SW480 (cell line): ENCODE measurements at regions not wholly inside any gene's neighbourhood (a gene's known extent, or its start where the extent isn't known, plus 50 kb on each side); places are given as distances from the start of the nearest gene placed in this dataset.
"Not testable (repeated sequence)": the region's sequence is repeated elsewhere in the genome, so short reads cannot be mapped to it uniquely, and the experiment has no call there.

Source experiments
- DNase-seq: peaks from one replicate; pipeline ENCODE4 v3.0.0-alpha.2; 2016; ENCODE audit warnings: low spot score

DNA sequence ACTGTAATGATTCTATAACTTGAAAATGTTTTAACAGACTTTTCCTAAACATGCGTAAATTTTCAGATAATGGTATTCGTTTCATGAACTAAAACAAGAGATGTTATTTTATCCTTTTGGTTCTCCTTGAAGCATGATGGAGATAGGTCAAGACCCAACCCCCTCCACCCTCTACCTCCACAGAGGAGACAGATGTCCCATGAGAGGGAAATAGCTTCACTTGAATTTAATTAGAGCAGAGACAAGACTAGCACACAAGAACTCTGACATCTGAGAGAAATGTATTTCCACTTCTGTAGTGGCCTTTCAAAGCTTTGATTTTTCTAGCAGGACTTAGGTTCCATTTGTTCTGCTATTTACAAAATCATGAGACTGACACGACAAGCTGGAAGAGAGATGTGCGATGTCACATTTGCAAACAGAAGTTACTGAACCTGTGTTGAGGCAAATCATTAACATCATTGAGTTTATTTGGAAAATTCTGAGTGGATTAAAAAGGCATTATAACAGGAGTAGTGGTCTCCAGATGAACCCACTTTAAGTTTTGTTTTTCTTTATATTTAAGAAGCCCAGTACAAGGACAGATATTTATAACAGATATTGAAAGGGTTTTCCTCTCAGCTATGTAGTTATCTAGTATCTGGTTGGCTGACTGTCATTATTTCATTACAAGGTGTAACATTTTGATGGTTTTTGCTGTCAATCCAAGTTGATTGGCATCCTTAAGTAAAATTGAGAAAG lies 276.2 kb downstream of the ASXL3 start:
- DNase-seq: no peak

DNA sequence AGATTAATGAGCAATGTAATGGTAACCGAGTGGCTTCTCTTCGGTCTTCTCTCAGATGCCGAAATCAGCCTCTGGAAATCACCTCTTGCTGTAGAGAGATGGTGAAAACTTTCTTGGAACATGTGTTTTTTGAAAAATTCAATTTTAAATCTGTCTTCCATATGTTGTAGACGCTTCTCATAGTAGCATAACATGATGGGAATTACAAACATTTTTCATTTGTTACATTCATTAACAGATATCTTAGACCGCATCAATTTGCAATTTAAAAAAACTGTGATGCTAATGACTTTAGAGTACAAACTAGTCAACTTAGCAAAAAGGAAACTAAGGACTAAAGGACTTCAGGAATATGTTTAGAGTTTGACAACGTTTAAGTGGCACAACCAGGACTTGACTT lies 275.2 kb downstream of the ASXL3 start:
- no peak for DNase-seq

GRCh38 chr18:33851546-33852078 lies 273.6 kb downstream of the ASXL3 start:
- no peak for DNase-seq

GRCh38 chr18:33849731-33850130 lies 271.7 kb downstream of the ASXL3 start:
- DNase-seq: no peak

- DNase-seq: no peak
Measured at GRCh38 chr18:33844232-33844631, 266.2 kb downstream of the ASXL3 start.

DNA sequence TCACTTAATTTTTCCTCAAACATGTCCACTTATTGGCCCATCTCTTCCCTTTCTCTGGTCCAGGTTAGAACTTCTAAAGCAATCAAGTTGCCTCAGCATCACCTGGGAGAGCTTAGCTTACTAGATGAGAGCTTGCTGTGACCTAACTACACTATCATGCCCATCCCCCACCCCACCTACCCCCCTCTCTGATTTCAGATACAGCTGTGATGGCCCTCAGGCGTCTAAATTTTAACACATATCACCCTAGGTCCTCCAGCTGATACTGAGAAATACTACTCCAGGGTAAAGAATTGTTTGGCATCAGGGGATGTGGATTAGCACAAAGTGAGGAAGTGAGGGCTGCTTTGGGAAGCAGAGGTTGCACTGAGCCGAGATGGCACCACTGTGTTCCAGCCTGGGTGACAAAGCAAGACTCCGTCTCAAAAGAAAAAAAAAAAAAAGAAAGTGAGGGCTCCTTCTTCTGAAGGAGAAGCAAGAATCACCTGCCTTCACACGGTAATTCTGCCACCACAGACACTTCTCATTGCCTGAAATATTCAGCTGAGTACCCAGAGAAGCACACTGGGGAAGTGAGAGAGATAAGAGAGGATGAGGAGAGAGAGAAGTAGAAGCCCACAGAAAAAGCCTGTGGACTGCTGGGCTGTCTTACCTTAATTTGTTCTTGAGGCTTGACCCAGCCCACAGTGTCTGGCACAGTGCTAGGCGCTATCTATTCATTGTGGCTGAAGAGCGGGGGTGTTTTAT lies 263.4 kb downstream of the ASXL3 start:
- no peak for DNase-seq

DNA sequence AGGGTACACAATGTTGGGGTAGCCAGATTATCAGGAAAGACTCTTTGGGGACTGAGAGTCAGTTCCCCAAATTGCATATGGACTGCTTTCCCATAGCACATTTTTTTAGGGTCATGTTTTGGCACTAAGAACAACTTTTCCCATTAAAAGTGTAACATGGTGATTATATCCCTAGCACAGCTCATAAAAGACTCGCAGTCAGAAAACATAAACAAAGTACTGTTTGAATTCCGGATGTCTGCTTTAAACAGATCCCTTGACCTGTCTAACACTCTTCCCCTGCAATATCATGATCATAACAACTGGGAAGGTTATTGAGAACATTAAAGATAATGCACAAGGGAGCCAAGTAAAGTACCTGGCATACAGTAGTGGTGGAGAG lies 262.2 kb downstream of the ASXL3 start:
- no peak for DNase-seq

DNA sequence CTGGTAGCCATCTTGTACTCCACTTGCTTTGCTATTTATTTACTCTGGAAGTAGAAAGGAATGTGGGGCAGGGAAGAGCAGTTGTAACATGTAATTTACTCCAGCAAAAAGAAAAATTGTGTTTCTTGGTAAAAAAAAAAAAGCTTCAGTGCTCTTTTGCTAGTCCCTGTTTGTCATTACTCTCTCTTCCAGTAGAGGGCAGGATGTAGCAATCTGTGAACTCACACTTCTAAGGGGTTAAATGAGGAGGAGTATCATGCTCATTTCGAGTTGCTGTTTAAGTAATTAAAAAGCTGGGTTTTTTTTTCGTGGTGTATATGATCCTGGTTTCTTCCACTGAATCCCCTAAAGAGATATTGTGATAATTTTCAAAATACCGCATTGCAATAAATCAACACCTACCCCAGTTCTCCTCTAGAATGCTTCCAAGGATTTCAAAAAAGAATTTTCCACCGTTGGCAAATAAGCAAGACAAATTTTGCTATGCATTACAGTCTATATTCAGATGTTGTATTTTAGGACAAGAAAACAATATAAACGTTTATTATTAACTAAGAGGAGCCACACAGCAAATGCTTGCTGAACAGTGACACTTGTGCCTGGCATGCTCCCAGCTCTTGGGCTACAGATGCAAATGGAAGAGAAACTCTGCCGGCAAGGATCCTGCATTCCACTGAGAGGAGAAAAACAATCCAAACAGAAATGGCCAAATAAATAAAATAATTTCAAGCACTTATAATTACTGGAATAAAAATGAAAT lies 261.6 kb downstream of the ASXL3 start:
- peak; percentile 32 for DNase-seq

DNA sequence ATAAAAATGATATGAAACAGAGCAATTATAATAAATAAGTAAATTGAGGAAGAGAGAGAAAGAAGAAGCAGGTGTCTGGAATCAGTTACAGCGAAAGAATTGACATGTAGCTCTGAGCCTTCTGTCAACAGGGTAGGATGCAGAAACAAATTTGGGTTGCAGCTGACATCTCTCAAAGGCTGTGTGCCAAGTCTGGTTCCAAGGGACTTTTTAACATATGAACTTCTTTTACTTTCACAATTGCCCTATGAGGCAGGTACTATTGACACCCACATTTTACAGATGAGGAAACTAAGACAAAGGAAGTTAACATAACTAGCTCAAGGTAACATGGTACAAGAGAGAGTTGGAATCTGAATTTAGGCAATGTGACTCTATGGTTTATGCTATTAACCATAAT lies 260.0 kb downstream of the ASXL3 start:
- DNase-seq: no peak

DNA sequence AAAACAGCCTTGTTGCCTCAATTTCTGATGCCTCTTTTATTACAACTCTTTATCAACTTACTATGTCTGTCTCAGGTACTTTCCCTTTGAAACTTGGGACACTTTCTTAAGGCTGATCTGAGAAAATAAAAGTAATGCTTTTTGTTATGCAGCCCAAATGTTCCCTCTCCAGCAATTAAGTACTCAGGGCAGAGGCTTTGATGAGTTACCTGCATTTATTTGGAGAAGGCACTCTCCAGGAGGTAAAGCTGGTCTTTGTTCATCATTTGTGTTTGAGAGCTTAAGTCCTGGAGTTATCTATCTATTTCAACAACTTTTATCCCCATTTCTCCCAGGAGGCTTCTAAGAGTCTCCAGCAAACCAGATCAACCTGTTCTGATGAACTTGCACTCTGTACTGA lies 259.2 kb downstream of the ASXL3 start:
- DNase-seq: no peak

GRCh38 chr18:33836564-33836963 lies 258.5 kb downstream of the ASXL3 start:
- no peak for DNase-seq

DNA sequence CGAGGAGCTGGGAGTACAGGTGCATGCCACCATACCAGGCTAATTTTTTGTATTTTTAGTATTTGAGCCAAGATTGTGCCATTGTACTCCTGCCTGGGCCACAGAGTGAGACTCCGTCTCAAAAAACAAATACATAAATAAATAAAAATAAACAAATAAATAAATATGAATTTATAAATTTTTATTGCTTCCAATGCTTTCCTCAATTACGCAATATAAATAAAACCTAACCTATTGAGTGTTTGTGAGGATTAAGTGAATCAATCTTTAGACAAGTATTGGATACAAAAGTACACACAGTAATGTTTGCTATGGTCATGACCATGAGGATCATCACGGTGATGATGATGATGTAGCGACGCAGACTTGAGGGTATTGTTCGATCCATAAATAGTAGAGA lies 257.4 kb downstream of the ASXL3 start:
- no peak for DNase-seq

GRCh38 chr18:33833842-33834241 lies 255.8 kb downstream of the ASXL3 start:
- DNase-seq: no peak

DNA sequence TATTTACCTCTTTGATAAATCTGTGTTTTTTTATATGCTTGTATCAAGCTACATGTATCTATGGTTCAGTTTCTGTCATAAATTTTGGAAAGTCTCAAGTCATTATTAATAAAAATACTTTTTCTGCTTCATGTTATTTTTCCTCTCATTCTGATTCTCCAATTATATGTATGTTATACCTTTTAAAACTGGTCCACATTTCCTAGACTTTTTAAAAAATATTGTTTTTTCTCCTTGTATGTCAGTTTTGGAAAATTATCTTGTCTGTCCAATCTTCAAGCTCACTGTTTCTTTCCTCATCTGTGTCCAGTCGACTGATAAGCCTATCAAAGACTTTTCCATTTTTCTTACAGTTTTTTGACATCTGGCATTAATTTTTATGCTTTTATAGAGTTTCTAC lies 253.4 kb downstream of the ASXL3 start:
- no peak for DNase-seq

- no peak for DNase-seq
Measured at GRCh38 chr18:33830213-33830612, 252.2 kb downstream of the ASXL3 start.

GRCh38 chr18:33828949-33829348 lies 250.9 kb downstream of the ASXL3 start:
- no peak for DNase-seq

- DNase-seq: no peak
Measured at GRCh38 chr18:33826151-33826550, 248.1 kb downstream of the ASXL3 start.

- DNase-seq: peak; percentile 1
Measured at GRCh38 chr18:33821503-33821902, 243.5 kb downstream of the ASXL3 start.

- no peak for DNase-seq
Measured at GRCh38 chr18:33820517-33821371, 242.7 kb downstream of the ASXL3 start.

DNA sequence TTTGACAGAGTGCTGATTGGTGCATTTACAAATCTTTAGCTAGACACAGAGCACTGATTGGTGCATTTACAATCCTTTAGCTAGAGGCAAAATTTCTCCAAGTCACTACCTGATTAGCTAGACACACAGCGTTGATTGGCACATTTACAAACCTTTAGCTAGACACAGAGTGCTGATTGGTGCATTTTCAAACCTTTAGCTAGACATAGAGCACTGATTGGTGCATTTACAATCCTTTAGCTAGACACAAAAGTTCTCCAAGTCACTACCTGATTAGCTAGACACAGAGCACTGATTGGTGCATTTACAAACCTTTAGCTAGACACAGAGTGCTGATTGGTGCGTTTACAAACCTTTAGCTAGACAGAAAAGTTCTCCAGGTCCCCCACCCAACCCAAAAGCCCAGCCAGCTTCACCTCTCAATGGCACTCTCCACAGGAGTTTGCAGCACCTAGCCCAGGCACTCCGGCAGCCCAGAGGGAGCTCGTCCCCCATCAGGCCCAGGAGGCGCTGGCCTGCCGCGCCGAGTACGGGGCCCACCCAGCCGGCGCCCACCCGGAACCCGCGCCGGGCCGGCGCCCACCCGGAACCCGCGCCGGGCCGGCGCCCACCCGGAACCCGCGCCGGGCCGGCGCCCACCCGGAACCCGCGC lies 241.8 kb downstream of the ASXL3 start:
- not testable (repeated sequence) for DNase-seq

- no peak for DNase-seq
Measured at GRCh38 chr18:33818145-33818544, 240.1 kb downstream of the ASXL3 start.
